HEK293 (cell line): ENCODE measurements at regions not wholly inside any gene's neighbourhood (a gene's known extent, or its start where the extent isn't known, plus 50 kb on each side); places are given as distances from the start of the nearest gene placed in this dataset.
A peak's percentile ranks its signal among the peaks of the same experiment; 100 is the strongest.

Experiments used
- CTCF ChIA-PET: fragments of 350-600 bp; formaldehyde crosslinking; extraction: SDS; loops from one replicate; lab custom pipeline; 2021; ENCODE audit warnings: antibody characterized with exemption; lab: Yijun Ruan, JAX
- POLR2A ChIA-PET: fragments of 300-600 bp; formaldehyde crosslinking; extraction: SDS; loops from one replicate; lab custom pipeline; 2020; ENCODE audit warnings: antibody characterized with exemption, inconsistent platforms; lab: Yijun Ruan, JAX
- H3K27ac ChIP-seq: fragments of 200-500 bp; sonication (Bioruptor generic); 2 replicates; pipeline ENCODE4 v1.5.1; 2014; ENCODE audit warnings: low read depth, low read length, control low read depth, inconsistent platforms; ENCODE audit errors: extremely low read depth
- H3K36me3 ChIP-seq, 2 experiments: fragments of 200-500 bp in 1 of 2; sonication (Bioruptor generic) in 1 of 2; 1 replicate in 1 of 2; 2 replicates in 1 of 2; pipeline ENCODE4 v1.5.1; 2014 to 2017; ENCODE audit warnings: inconsistent platforms in 2 of 2, low read length in 2 of 2; ENCODE audit not compliant: control insufficient read depth in 2 of 2, insufficient read depth in 1 of 2
- H3K4me1 ChIP-seq: fragments of 200-500 bp; sonication (Bioruptor generic); 2 replicates; pipeline ENCODE4 v1.5.1; 2014; ENCODE audit warnings: mild to moderate bottlenecking, low read length, inconsistent platforms; ENCODE audit not compliant: control insufficient read depth, insufficient read depth
- H3K4me3 ChIP-seq: 2 replicates; pipeline ENCODE4 v1.5.1; 2011; ENCODE audit warnings: low read depth, mild to moderate bottlenecking, control low read depth, low read length, moderate library complexity
- H3K9me3 ChIP-seq: fragments of 200-500 bp; sonication (Bioruptor generic); 2 replicates; pipeline ENCODE4 v1.5.1; 2014; ENCODE audit warnings: low read depth, low read length, inconsistent platforms; ENCODE audit not compliant: control insufficient read depth, insufficient read depth
- GLI4 ChIP-seq: fragments of 450-650 bp; formaldehyde crosslinking; IDR thresholded peaks from 2 replicates; pipeline ENCODE4 v1.5.1; 2016; ENCODE audit warnings: missing biosample characterization, missing genetic modification characterization
- MEIS1 ChIP-seq: sonication (generic); formaldehyde crosslinking; IDR thresholded peaks from 2 replicates; pipeline ENCODE4 v1.8.1; 2022; ENCODE audit warnings: missing genetic modification reagents, mild to moderate bottlenecking, borderline replicate concordance
- OSR2 ChIP-seq: fragments of 450-650 bp; formaldehyde crosslinking; IDR thresholded peaks from 2 replicates; pipeline ENCODE4 v1.5.1; 2016; ENCODE audit warnings: missing biosample characterization, missing genetic modification characterization
- OVOL3 ChIP-seq: fragments of 450-650 bp; formaldehyde crosslinking; IDR thresholded peaks from 2 replicates; pipeline ENCODE4 v1.5.1; 2016; ENCODE audit warnings: missing biosample characterization, missing genetic modification characterization
- SCRT1 ChIP-seq: fragments of 450-650 bp; formaldehyde crosslinking; IDR thresholded peaks from 2 replicates; pipeline ENCODE4 v1.5.1; 2016; ENCODE audit warnings: missing biosample characterization, missing genetic modification characterization, borderline replicate concordance
- SP2 ChIP-seq: fragments of 450-650 bp; formaldehyde crosslinking; IDR thresholded peaks from 2 replicates; pipeline ENCODE4 v1.5.1; 2016; ENCODE audit warnings: missing biosample characterization, missing genetic modification characterization
- ZBTB17 ChIP-seq: fragments of 450-650 bp; formaldehyde crosslinking; IDR thresholded peaks from 2 replicates; pipeline ENCODE4 v1.5.1; 2016; ENCODE audit warnings: missing biosample characterization, missing genetic modification characterization
- ZNF132 ChIP-seq: fragments of 450-650 bp; formaldehyde crosslinking; IDR thresholded peaks from 2 replicates; pipeline ENCODE4 v1.5.1; 2017; ENCODE audit warnings: missing biosample characterization, missing genetic modification characterization, borderline replicate concordance
- ZNF175 ChIP-seq: fragments of 450-650 bp; formaldehyde crosslinking; IDR thresholded peaks from 2 replicates; pipeline ENCODE4 v1.5.1; 2016; ENCODE audit warnings: missing biosample characterization, missing genetic modification characterization
- ZNF354C ChIP-seq: fragments of 450-650 bp; formaldehyde crosslinking; IDR thresholded peaks from 2 replicates; pipeline ENCODE4 v1.5.1; 2016; ENCODE audit warnings: missing biosample characterization, missing genetic modification characterization, low read depth, borderline replicate concordance
- ZNF394 ChIP-seq: fragments of 450-650 bp; formaldehyde crosslinking; IDR thresholded peaks from 2 replicates; pipeline ENCODE4 v1.5.1; 2016; ENCODE audit warnings: missing biosample characterization, missing genetic modification characterization, mild to moderate bottlenecking, moderate library complexity, borderline replicate concordance
- ZNF571 ChIP-seq: fragments of 450-650 bp; formaldehyde crosslinking; IDR thresholded peaks from 2 replicates; pipeline ENCODE4 v1.5.0; 2017; ENCODE audit warnings: missing biosample characterization, missing genetic modification characterization
- ZNF585B ChIP-seq: fragments of 450-650 bp; formaldehyde crosslinking; IDR thresholded peaks from 2 replicates; pipeline ENCODE4 v1.5.1; 2016; ENCODE audit warnings: missing biosample characterization, missing genetic modification characterization
- ZNF654 ChIP-seq: fragments of 450-650 bp; formaldehyde crosslinking; IDR thresholded peaks from 2 replicates; pipeline ENCODE4 v1.5.1; 2016; ENCODE audit warnings: low read depth, missing biosample characterization, missing genetic modification characterization
- ZNF776 ChIP-seq: fragments of 450-650 bp; formaldehyde crosslinking; IDR thresholded peaks from 2 replicates; pipeline ENCODE4 v1.5.0; 2017; ENCODE audit warnings: missing biosample characterization, missing genetic modification characterization, borderline replicate concordance
- TF ChIP-seq, protein P1 (sequence below): fragments of 450-650 bp; formaldehyde crosslinking; IDR thresholded peaks from 2 replicates; pipeline ENCODE4 v1.5.1; 2016; ENCODE audit warnings: missing biosample characterization, missing genetic modification characterization
- TF ChIP-seq, protein P2 (sequence below): fragments of 450-650 bp; formaldehyde crosslinking; IDR thresholded peaks from 2 replicates; pipeline ENCODE4 v1.5.1; 2016; ENCODE audit warnings: missing biosample characterization, missing genetic modification characterization
- TF ChIP-seq, protein P3 (sequence below): fragments of 450-650 bp; formaldehyde crosslinking; IDR thresholded peaks from 2 replicates; pipeline ENCODE4 v1.5.1; 2017; ENCODE audit warnings: missing biosample characterization, missing genetic modification characterization
- TF ChIP-seq, protein P4 (sequence below): fragments of 450-650 bp; formaldehyde crosslinking; IDR thresholded peaks from 2 replicates; pipeline ENCODE4 v1.5.1; 2016; ENCODE audit warnings: missing biosample characterization, missing genetic modification characterization

DNA sequence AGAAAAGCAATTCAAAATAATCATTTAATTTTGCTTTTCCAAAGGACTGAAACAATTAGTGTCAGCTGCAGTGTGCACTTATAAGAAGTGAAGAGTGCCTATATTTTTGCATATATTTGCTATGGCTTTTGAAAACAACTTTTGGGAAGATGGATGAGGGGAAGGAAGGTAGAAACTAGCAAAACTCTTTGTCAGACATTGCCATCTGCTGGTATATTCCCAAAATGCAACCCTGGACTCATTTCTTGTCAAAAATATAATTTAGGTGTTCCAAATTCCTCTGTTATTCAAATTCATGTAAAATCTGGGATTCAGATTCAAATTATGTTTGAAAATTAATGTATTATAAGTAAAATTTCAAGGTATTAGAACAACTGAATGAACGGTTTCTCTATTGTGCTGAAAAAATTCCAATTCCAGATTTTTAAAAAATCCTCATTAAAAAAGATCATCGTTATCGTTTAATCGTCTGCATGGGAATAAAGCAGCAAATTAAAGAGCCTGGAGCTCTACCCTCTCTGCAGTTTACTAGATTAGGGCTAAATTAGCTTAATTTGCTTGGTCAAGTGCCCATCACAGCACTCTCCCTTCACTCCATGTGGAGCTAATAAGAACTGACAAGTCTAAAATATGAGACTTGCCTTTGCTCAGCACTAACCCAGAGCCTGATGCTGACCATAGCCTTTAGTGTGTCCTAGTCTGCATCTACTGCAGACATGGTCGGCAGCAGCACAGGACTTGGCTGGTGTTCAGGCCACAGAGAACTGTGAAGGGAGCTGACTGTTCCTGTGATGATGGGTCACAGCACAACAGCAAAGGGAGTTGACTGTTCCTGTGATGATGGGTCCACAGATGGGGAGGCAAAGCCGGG is 67.9 kb upstream of the MITF start:
- POLR2A ChIA-PET = interaction anchor here (0.6 kb wide), 1 partner anchor 105 kb away, joined by 5 read pairs; no protein-coding TSS in a partner anchor
- Histone ChIP-seq H3K9me3 (no peaks in the 10 kb centered on the region), H3K4me3 (no peak overlapping the region), H3K36me3 (no peaks in the 10 kb centered on the region), H3K4me1 (no peaks in the 10 kb centered on the region), H3K27ac (no peak overlapping the region)
- CTCF ChIA-PET = interaction anchor here (0.6 to 3.5 kb wide), 15 partner anchors 28 to 552 kb away, joined by 3 to 30 read pairs (median 3); no protein-coding TSS in a partner anchor
- no peak for TF ChIP-seq ZNF132 (tag by site-specific recombination)
- no peak for TF ChIP-seq SCRT1 (tag by site-specific recombination)
- no peak for TF ChIP-seq ZNF354C (tag by site-specific recombination)
- TF ChIP-seq ZNF654 = peak; percentile 80
- no peak for TF ChIP-seq ZBTB17 (tag by site-specific recombination)
- TF ChIP-seq ZNF175 (tag by site-specific recombination) = no peak
- no peak for TF ChIP-seq OSR2

DNA sequence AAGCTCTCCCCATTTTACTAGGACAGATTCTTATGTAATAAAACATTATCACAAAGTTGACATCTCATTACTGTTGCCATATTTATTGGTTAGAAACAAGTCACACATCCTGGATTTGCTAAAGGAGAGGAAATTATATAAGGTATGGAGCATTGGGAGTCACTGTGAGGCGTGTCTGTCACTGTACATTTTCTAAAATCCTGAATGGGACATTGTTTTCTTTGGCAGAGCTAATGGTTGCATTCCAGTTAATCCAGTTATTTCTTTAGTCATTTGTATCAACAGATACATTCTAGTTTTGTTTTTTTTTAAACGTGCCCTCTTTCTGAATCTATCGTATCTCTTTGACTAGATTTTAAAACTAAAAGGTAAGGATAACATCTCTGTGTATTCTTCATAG is 70.2 kb upstream of the MITF start:
- POLR2A ChIA-PET = no interaction called here
- TF ChIP-seq ZNF776 (tag by site-specific recombination) (no peak), OVOL3 (tag by site-specific recombination) (no peak), ZNF571 (tag by site-specific recombination) (no peak), SP2 (tag by site-specific recombination) (no peak), MEIS1 (CRISPR knock-in tag) (no peak), ZNF585B (tag by site-specific recombination) (no peak), GLI4 (tag by site-specific recombination) (no peak), ZNF394 (tag by site-specific recombination) (no peak)
- TF ChIP-seq, protein P1, sequence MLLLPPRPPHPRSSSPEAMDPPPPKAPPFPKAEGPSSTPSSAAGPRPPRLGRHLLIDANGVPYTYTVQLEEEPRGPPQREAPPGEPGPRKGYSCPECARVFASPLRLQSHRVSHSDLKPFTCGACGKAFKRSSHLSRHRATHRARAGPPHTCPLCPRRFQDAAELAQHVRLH (tag by site-specific recombination) = no peak
- TF ChIP-seq, protein P2, sequence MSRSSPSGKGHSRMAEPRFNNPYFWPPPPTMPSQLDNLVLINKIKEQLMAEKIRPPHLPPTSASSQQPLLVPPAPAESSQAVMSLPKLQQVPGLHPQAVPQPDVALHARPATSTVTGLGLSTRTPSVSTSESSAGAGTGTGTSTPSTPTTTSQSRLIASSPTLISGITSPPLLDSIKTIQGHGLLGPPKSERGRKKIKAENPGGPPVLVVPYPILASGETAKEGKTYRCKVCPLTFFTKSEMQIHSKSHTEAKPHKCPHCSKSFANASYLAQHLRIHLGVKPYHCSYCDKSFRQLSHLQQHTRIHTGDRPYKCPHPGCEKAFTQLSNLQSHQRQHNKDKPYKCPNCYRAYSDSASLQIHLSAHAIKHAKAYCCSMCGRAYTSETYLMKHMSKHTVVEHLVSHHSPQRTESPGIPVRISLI (tag by site-specific recombination) = no peak
- TF ChIP-seq, protein P3, sequence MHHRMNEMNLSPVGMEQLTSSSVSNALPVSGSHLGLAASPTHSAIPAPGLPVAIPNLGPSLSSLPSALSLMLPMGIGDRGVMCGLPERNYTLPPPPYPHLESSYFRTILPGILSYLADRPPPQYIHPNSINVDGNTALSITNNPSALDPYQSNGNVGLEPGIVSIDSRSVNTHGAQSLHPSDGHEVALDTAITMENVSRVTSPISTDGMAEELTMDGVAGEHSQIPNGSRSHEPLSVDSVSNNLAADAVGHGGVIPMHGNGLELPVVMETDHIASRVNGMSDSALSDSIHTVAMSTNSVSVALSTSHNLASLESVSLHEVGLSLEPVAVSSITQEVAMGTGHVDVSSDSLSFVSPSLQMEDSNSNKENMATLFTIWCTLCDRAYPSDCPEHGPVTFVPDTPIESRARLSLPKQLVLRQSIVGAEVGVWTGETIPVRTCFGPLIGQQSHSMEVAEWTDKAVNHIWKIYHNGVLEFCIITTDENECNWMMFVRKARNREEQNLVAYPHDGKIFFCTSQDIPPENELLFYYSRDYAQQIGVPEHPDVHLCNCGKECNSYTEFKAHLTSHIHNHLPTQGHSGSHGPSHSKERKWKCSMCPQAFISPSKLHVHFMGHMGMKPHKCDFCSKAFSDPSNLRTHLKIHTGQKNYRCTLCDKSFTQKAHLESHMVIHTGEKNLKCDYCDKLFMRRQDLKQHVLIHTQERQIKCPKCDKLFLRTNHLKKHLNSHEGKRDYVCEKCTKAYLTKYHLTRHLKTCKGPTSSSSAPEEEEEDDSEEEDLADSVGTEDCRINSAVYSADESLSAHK (tag by site-specific recombination) = no peak
- TF ChIP-seq, protein P4, sequence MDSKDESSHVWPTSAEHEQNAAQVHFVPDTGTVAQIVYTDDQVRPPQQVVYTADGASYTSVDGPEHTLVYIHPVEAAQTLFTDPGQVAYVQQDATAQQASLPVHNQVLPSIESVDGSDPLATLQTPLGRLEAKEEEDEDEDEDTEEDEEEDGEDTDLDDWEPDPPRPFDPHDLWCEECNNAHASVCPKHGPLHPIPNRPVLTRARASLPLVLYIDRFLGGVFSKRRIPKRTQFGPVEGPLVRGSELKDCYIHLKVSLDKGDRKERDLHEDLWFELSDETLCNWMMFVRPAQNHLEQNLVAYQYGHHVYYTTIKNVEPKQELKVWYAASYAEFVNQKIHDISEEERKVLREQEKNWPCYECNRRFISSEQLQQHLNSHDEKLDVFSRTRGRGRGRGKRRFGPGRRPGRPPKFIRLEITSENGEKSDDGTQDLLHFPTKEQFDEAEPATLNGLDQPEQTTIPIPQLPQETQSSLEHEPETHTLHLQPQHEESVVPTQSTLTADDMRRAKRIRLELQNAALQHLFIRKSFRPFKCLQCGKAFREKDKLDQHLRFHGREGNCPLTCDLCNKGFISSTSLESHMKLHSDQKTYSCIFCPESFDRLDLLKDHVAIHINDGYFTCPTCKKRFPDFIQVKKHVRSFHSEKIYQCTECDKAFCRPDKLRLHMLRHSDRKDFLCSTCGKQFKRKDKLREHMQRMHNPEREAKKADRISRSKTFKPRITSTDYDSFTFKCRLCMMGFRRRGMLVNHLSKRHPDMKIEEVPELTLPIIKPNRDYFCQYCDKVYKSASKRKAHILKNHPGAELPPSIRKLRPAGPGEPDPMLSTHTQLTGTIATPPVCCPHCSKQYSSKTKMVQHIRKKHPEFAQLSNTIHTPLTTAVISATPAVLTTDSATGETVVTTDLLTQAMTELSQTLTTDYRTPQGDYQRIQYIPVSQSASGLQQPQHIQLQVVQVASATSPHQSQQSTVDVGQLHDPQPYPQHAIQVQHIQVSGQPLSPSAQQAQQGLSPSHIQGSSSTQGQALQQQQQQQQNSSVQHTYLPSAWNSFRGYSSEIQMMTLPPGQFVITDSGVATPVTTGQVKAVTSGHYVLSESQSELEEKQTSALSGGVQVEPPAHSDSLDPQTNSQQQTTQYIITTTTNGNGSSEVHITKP = no peak
- TF ChIP-seq, all 188 proteins: peak for 0
- Histone ChIP-seq H3K36me3 (no peaks in the 10 kb centered on the region), H3K4me1 (no peaks in the 10 kb centered on the region; the same call in 1 of the 2 replicates), H3K4me3 (no peak overlapping the region), H3K27ac (no peak overlapping the region), H3K9me3 (no peaks in the 10 kb centered on the region)
- CTCF ChIA-PET = interaction anchor here (0.7 to 1.4 kb wide), 3 partner anchors 244 to 508 kb away, joined by 3 to 6 read pairs (median 4); no protein-coding TSS in a partner anchor
